ENCODE measurements at regions not wholly inside any gene's neighbourhood (a gene's known extent, or its start where the extent isn't known, plus 50 kb on each side); places are given as distances from the start of the nearest gene placed in this dataset.

DNA sequence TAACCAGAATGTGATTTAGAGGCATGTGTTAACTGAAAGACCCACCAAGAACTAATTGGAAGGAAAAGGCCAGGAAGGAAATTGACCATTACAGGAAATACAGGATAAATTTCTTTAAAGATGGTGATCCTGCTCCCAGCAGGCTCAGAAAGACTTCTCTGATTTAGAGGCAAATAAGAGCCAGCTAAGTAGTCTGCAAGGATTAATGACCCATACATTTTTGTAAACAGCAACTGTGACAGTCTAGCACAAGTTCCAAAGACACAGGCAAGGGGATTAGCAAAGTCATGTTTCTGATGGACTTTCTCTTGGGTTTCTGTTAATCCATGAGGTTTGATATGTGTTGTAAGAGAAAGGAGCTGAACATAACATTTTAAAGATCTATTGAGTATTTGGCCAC, 425.0 kb downstream of the HTR7 start (continued):
- TF ChIP-seq, protein P1, sequence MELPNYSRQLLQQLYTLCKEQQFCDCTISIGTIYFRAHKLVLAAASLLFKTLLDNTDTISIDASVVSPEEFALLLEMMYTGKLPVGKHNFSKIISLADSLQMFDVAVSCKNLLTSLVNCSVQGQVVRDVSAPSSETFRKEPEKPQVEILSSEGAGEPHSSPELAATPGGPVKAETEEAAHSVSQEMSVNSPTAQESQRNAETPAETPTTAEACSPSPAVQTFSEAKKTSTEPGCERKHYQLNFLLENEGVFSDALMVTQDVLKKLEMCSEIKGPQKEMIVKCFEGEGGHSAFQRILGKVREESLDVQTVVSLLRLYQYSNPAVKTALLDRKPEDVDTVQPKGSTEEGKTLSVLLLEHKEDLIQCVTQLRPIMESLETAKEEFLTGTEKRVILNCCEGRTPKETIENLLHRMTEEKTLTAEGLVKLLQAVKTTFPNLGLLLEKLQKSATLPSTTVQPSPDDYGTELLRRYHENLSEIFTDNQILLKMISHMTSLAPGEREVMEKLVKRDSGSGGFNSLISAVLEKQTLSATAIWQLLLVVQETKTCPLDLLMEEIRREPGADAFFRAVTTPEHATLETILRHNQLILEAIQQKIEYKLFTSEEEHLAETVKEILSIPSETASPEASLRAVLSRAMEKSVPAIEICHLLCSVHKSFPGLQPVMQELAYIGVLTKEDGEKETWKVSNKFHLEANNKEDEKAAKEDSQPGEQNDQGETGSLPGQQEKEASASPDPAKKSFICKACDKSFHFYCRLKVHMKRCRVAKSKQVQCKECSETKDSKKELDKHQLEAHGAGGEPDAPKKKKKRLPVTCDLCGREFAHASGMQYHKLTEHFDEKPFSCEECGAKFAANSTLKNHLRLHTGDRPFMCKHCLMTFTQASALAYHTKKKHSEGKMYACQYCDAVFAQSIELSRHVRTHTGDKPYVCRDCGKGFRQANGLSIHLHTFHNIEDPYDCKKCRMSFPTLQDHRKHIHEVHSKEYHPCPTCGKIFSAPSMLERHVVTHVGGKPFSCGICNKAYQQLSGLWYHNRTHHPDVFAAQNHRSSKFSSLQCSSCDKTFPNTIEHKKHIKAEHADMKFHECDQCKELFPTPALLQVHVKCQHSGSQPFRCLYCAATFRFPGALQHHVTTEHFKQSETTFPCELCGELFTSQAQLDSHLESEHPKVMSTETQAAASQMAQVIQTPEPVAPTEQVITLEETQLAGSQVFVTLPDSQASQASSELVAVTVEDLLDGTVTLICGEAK (IDR thresholded peaks at IDR 0.05) = no peak
- TF ChIP-seq, protein P1 (CRISPR knock-in tag; IDR thresholded peaks at IDR 0.05) = no peak
- TF ChIP-seq, protein P2, sequence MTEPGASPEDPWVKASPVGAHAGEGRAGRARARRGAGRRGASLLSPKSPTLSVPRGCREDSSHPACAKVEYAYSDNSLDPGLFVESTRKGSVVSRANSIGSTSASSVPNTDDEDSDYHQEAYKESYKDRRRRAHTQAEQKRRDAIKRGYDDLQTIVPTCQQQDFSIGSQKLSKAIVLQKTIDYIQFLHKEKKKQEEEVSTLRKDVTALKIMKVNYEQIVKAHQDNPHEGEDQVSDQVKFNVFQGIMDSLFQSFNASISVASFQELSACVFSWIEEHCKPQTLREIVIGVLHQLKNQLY (CRISPR knock-in tag; IDR thresholded peaks at IDR 0.05) = no peak
- no peak for TF ChIP-seq SMC3 (IDR thresholded peaks at IDR 0.05; ENCODE audit: low read length)
- TF ChIP-seq RFX5 (IDR thresholded peaks at IDR 0.05; ENCODE audit: low read depth, low read length) = no peak
- TF ChIP-seq PHF5A (CRISPR knock-in tag; IDR thresholded peaks at IDR 0.05; ENCODE audit: low read depth, unreplicated experiment) = no peak
- TF ChIP-seq ZNF772 (CRISPR knock-in tag; IDR thresholded peaks at IDR 0.05) = no peak

Data from HepG2 (cell line).